ENCODE measurements at regions not wholly inside any gene's neighbourhood (a gene's known extent, or its start where the extent isn't known, plus 50 kb on each side); places are given as distances from the start of the nearest gene placed in this dataset.

DNA sequence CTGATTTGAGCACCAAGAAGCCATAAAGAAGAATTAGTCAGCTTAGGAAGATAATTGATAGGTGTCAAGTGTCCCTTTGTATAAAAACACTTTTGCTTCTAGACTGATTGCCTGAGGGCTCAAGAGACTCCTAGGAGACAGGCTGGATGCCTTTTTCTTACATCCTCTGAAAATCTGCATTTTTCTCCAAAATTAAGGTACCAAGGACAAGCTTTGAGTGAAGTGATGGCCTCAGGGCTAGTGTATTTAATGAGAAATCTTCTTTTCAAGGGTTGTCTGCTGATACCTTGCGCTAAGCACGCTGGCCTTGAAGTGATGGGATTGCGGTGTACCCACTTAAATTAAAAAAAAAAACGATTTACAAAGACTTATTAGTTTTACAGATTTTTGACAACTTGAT lies 304.0 kb downstream of the TLR4 start:
- DNase-seq: no peak
- Mint-ChIP-seq H3K9me3 (no peaks in the 10 kb centered on the region), H3K4me3 (no peak overlapping the region), H3K36me3 (no peaks in the 10 kb centered on the region), H3K27me3 (peaks cover 4% of the 10 kb centered on the region), H3K27ac (no peak overlapping the region), H3K4me1 (no peaks in the 10 kb centered on the region)
- CTCF ChIA-PET: no interaction called here

DNA sequence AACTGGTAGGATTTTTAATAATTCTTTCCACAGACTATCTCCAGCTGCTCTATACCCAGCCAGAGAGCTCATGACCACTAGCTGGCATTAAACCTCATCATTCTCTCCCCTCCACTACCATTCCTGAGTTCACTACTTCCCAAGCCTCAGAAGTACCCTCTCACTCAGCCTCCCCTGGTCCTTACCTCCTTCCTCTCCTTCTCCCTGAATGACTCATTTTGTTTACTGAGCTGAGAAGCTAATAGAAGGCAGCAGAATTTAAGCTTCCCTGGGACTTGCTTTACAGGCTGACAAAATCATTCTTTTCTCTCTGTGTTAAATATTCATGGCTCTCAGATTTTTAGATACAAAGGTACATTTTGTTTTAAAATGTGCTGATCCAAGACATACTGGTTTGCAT lies 305.4 kb downstream of the TLR4 start:
- Mint-ChIP-seq H3K4me3 (no peak overlapping the region), H3K27ac (no peak overlapping the region)
- CTCF ChIA-PET: no interaction called here

DNA sequence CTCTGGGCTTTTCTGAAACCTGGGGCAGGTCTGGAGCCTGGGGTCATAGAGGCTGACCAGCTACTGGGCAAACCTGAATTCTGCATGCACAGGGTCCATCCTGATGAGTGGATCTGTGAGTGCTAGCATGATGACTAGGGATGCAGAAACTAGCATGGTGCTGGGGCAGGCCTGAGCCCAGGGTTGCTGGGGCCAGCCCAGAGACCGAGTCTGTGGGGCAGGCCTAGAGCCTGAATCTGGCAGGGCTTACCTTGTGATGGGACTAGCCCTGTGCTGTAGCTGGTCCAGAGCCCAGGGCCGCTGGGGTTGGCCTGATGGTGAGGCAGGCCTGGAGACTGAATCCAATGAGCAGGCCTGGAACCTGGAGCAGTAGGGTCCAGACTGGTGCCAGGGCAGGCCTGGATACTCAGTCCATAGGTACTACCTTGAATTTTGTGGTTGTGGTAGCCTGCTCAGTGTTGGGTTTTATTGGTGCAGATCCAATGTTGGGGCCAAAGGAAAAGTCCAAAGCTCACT lies 313.5 kb downstream of the TLR4 start:
- no peak for DNase-seq
- Mint-ChIP-seq H3K27me3 (no peaks in the 10 kb centered on the region), H3K27ac (no peak overlapping the region), H3K4me1 (no peaks in the 10 kb centered on the region), H3K9me3 (no peaks in the 10 kb centered on the region), H3K36me3 (no peaks in the 10 kb centered on the region), H3K4me3 (no peak overlapping the region)
- CTCF ChIA-PET: no interaction called here

More for the DNA sequence above, 305.4 kb downstream of the TLR4 start:
- no peak for DNase-seq
- Mint-ChIP-seq H3K27me3 (peaks cover 4% of the 10 kb centered on the region), H3K4me1 (no peaks in the 10 kb centered on the region), H3K9me3 (no peaks in the 10 kb centered on the region), H3K36me3 (no peaks in the 10 kb centered on the region)

GRCh38 chr9:118023644-118024043 lies 319.4 kb downstream of the TLR4 start:
- no peak overlapping the region for H3K27ac Mint-ChIP-seq
- no peak for DNase-seq
- no peaks in the 10 kb centered on the region for H3K27me3 Mint-ChIP-seq
- H3K36me3 Mint-ChIP-seq: no peaks in the 10 kb centered on the region
- CTCF ChIA-PET: no interaction called here
- H3K9me3 Mint-ChIP-seq: no peaks in the 10 kb centered on the region
- H3K4me3 Mint-ChIP-seq: no peak overlapping the region
- no peaks in the 10 kb centered on the region for H3K4me1 Mint-ChIP-seq

GRCh38 chr9:118028225-118028624 lies 324.0 kb downstream of the TLR4 start:
- Mint-ChIP-seq H3K9me3 (no peaks in the 10 kb centered on the region), H3K27me3 (no peaks in the 10 kb centered on the region), H3K4me3 (no peak overlapping the region), H3K4me1 (no peaks in the 10 kb centered on the region), H3K27ac (no peak overlapping the region), H3K36me3 (no peaks in the 10 kb centered on the region)
- CTCF ChIA-PET: no interaction called here
- DNase-seq: no peak

GRCh38 chr9:118029425-118029824 lies 325.2 kb downstream of the TLR4 start:
- CTCF ChIA-PET: no interaction called here
- Mint-ChIP-seq H3K27me3 (no peaks in the 10 kb centered on the region), H3K4me3 (no peak overlapping the region), H3K4me1 (no peaks in the 10 kb centered on the region), H3K9me3 (no peaks in the 10 kb centered on the region), H3K36me3 (no peaks in the 10 kb centered on the region), H3K27ac (no peak overlapping the region)
- no peak for DNase-seq

- H3K4me1 Mint-ChIP-seq: no peaks in the 10 kb centered on the region
- H3K9me3 Mint-ChIP-seq: no peaks in the 10 kb centered on the region
- H3K27ac Mint-ChIP-seq: no peak overlapping the region
- CTCF ChIA-PET: no interaction called here
- no peaks in the 10 kb centered on the region for H3K36me3 Mint-ChIP-seq
- no peak for DNase-seq
- no peaks in the 10 kb centered on the region for H3K27me3 Mint-ChIP-seq
- H3K4me3 Mint-ChIP-seq: no peak overlapping the region
Observed at GRCh38 chr9:118034701-118035100, 330.5 kb downstream of the TLR4 start.

DNA sequence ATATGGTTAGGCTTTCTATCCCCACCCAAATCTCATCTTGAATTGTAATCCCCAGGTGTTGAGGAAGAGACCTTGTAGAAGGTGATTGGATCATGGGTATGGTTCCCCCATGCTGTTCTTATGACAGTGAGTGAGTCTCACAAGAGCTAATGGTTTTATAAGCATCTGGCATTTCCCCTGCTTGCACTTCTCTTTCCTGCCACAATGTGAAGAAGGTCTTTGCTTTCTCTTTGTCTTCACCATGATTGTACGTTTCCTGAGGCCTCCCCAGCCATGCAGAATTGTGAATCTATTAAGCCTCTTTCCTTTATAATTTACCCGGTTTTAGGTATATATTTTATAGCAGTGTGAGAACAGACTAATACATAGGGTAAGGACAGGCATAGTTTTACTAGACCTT lies 334.5 kb downstream of the TLR4 start:
- CTCF ChIA-PET: no interaction called here
- Mint-ChIP-seq H3K4me3 (no peak overlapping the region), H3K9me3 (no peaks in the 10 kb centered on the region), H3K27ac (no peak overlapping the region), H3K4me1 (no peaks in the 10 kb centered on the region), H3K36me3 (no peaks in the 10 kb centered on the region), H3K27me3 (no peaks in the 10 kb centered on the region)
- DNase-seq: no peak

- no peak overlapping the region for H3K27ac Mint-ChIP-seq
- no peaks in the 10 kb centered on the region for H3K27me3 Mint-ChIP-seq
- H3K9me3 Mint-ChIP-seq: no peaks in the 10 kb centered on the region
- H3K4me1 Mint-ChIP-seq: no peaks in the 10 kb centered on the region
- no peak for DNase-seq
- H3K4me3 Mint-ChIP-seq: no peak overlapping the region
- H3K36me3 Mint-ChIP-seq: no peaks in the 10 kb centered on the region
- CTCF ChIA-PET: no interaction called here
Observed at GRCh38 chr9:118058227-118058626, 354.0 kb downstream of the TLR4 start.

DNA sequence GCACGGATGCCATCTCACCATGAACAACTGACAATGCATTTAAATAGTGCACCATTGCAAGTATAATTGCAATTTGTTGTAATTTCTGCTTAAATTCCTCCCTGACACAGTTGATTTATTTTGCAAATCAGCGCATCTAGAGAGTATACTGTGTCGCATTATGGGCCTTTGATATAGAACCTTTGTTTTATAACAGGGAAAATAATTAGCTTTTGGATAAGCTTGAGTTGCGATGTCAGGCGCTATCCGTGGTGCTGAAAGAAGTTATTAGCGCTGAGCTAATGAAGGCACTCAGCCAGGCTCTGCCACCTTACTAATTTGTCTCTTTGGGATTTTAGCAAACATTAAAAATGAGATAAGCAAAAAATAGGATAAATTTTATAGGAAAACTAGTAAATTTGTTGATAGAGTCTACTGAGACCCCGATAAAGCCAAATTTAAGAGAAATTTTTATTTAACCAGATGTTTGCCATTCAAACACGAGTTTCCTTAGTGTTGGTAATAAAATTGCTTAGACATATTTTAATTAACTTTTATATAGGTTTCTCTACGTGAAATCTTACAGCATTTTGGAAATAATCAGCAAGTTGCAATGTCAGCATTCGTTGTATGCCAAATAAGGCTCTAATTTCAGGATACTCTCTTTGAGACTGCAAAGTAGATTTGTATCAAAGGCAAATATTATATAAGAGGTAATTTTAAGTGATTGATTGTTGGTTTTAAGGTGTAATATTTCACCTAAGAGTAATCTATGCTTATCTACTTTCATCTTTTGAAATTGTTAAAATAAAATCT lies 355.5 kb downstream of the TLR4 start:
- CTCF ChIA-PET: no interaction called here
- Mint-ChIP-seq H3K9me3 (no peaks in the 10 kb centered on the region), H3K36me3 (no peaks in the 10 kb centered on the region), H3K27me3 (no peaks in the 10 kb centered on the region), H3K27ac (no peak overlapping the region), H3K4me1 (no peaks in the 10 kb centered on the region), H3K4me3 (no peak overlapping the region)
- peak; percentile 46 for DNase-seq

DNA sequence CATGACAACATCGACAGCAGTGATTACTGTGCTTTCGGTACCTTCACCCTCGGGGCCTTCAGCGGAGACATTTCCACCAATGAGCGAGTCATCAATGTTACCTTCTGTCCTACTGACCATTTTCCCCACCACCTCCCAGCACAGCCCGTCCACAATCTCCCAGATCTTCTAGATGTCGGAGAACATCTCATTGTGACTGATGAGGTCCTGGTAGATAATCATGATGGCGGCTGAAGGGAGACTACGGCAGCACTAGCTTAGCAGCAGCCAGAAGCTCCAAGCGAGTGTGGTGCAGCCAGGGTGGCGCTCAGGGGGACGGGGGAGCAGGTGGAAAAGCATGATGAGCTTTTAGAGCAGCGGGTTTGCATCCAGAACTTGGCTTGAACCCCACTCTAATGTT lies 379.0 kb downstream of the TLR4 start:
- no peaks in the 10 kb centered on the region for H3K4me1 Mint-ChIP-seq
- H3K4me3 Mint-ChIP-seq: no peak overlapping the region
- CTCF ChIA-PET: no interaction called here
- H3K27ac Mint-ChIP-seq: no peak overlapping the region
- no peaks in the 10 kb centered on the region for H3K36me3 Mint-ChIP-seq
- no peaks in the 10 kb centered on the region for H3K27me3 Mint-ChIP-seq
- H3K9me3 Mint-ChIP-seq: no peaks in the 10 kb centered on the region
- no peak for DNase-seq

- Mint-ChIP-seq H3K4me1 (no peaks in the 10 kb centered on the region), H3K4me3 (no peak overlapping the region), H3K36me3 (no peaks in the 10 kb centered on the region), H3K27ac (no peak overlapping the region), H3K27me3 (no peaks in the 10 kb centered on the region), H3K9me3 (no peaks in the 10 kb centered on the region)
- no peak for DNase-seq
- CTCF ChIA-PET: no interaction called here
Observed at GRCh38 chr9:118088090-118088489, 383.9 kb downstream of the TLR4 start.

- Mint-ChIP-seq H3K27ac (no peak overlapping the region), H3K4me1 (no peaks in the 10 kb centered on the region), H3K27me3 (no peaks in the 10 kb centered on the region), H3K4me3 (no peak overlapping the region), H3K9me3 (no peaks in the 10 kb centered on the region), H3K36me3 (no peaks in the 10 kb centered on the region)
- DNase-seq: no peak
- CTCF ChIA-PET: no interaction called here
Observed at GRCh38 chr9:118091226-118091625, 387.0 kb downstream of the TLR4 start.

DNA sequence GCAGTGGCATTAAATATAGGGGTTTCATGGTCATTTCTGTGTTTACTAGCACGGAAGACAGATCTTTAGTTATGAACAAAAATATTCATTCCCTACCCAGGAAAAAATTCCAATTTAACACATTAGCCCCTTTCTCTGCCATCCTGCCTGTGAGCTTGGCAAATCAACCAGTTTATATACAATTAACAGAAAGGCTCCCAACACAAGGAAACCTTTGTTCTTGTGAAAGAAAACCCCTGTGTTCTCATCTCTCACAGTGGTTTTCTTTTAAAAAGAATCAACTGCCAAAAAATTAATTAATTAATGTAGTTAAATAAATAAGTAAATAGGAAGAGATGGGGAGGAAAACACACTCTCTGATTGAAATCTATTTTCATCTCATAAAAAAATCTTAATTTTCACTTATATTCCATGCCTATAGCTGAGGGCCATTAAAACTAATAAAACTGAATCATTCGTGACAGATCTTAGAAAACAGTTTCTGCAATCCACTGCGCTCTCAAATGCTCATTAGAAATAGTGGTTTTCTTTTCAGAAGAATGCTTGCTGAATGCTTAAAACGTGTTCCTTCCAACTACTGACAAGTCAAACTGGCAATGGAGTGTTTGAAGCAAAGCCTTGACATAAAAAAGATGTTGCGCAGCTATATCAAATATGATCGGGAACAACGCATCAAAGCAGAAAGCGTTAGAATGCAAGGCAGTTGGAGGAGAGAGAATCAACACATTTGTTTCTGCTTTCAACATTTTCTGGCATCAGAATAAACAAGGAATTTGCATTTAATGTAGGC lies 387.7 kb downstream of the TLR4 start:
- no peak for DNase-seq
- Mint-ChIP-seq H3K36me3 (no peaks in the 10 kb centered on the region), H3K9me3 (no peaks in the 10 kb centered on the region), H3K4me3 (no peak overlapping the region), H3K27me3 (no peaks in the 10 kb centered on the region), H3K27ac (no peak overlapping the region), H3K4me1 (no peaks in the 10 kb centered on the region)
- CTCF ChIA-PET: interaction anchor here (0.5 kb wide), 1 partner anchor 91 kb away, joined by 3 read pairs; no protein-coding TSS in a partner anchor

DNA sequence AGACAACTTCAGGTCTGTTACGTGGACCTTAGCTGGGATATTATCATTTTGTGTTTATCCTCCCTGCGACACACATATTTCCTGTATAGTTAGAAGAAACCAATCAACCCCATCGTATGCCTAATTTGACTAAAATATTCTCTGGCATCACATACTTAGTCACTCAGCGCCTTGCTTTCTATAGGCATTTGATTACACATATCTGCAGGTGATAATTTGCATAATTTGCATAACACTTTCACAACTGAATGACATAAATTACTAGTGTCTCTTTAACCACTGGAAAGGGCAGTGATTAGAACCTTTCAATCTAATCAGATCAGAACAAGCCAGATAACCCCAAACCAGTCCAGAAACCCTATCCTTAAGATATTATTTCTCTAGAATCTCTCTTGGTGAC lies 390.2 kb downstream of the TLR4 start:
- Mint-ChIP-seq H3K27me3 (no peaks in the 10 kb centered on the region), H3K4me1 (no peaks in the 10 kb centered on the region), H3K4me3 (no peak overlapping the region), H3K27ac (no peak overlapping the region), H3K36me3 (no peaks in the 10 kb centered on the region), H3K9me3 (no peaks in the 10 kb centered on the region)
- DNase-seq: no peak
- CTCF ChIA-PET: no interaction called here
